HCT116 (cell line): ENCODE measurements at regions not wholly inside any gene's neighbourhood (a gene's known extent, or its start where the extent isn't known, plus 50 kb on each side); places are given as distances from the start of the nearest gene placed in this dataset.

ENCODE experiments used
- ATAC-seq: fragments of 200-7000 bp; cut with Tn5 transposase; 2 replicates; pipeline ENCODE4 v1.9.1; 2020; ENCODE audit warnings: mild to moderate bottlenecking, moderate library complexity
- BruUV-seq: library from RNA; stranded (reverse); fragments of 400-500 nt; replicated peaks from 2 replicates; lab custom pipeline; 2021; lab: Mats Ljungman, UMichigan
- CTCF ChIA-PET: fragments of 300-600 bp; sonication (Branson Sonifier 250); formaldehyde crosslinking; loops from one replicate; lab custom pipeline; 2021; ENCODE audit warnings: antibody characterized with exemption; lab: Charles Lee
- POLR2A ChIA-PET: fragments of 300-600, 350-600 bp; sonication (Branson Sonifier 250); formaldehyde crosslinking; loops from one replicate; lab custom pipeline; 2021; ENCODE audit warnings: antibody characterized with exemption; lab: Charles Lee
- RAD21 ChIA-PET, 2 experiments: fragments of 300-600 bp; sonication (Branson Sonifier 250); formaldehyde crosslinking; loops; one replicate each; lab custom pipeline; 2023; ENCODE audit warnings: low total read pairs in 2 of 2; ENCODE audit not compliant: uncharacterized antibody in 2 of 2, unreplicated experiment in 2 of 2, low non-redundant PET in 1 of 2; lab: Charles Lee
- DNase-seq: peaks from one replicate; pipeline ENCODE4 v3.0.0-alpha.2; 2010; ENCODE audit warnings: low read depth, low spot score
- H2AFZ ChIP-seq: fragments of 200-600 bp; shearing (Covaris generic), sonication (generic); 2 replicates; pipeline ENCODE4 v1.6.1; 2017; ENCODE audit warnings: low read depth, mixed run types, mixed read lengths, antibody characterized with exemption, low read length; ENCODE audit not compliant: poor library complexity, severe bottlenecking
- H3K27ac ChIP-seq: 2 replicates; pipeline ENCODE4 v1.5.1; 2012; ENCODE audit warnings: low read depth, low read length
- H3K27me3 ChIP-seq: fragments of 200-600 bp; sonication (generic); 2 replicates; pipeline ENCODE4 v1.6.1; 2016; ENCODE audit warnings: mixed run types, low read length, mixed read lengths; ENCODE audit not compliant: insufficient read depth
- H3K36me3 ChIP-seq, 2 experiments: fragments of 200-500 bp in 1 of 2; fragments of 200-600 bp in 1 of 2; sonication (Bioruptor generic) in 1 of 2; sonication (generic) in 1 of 2; 2 replicates each; pipeline versions ENCODE4 v1.5.1 to v1.6.1; 2014 to 2016; ENCODE audit warnings: low read length in 2 of 2, inconsistent platforms in 1 of 2, mixed read lengths in 1 of 2, mixed run types in 1 of 2; ENCODE audit not compliant: insufficient read depth in 2 of 2, control insufficient read depth in 1 of 2
- H3K4me1 ChIP-seq, 2 experiments: fragments of 200-600 bp in 1 of 2; sonication (generic) in 1 of 2; 2 replicates each; pipeline versions ENCODE4 v1.5.1 to v1.6.1; 2012 to 2017; ENCODE audit warnings: low read length in 2 of 2, inconsistent platforms in 1 of 2, mild to moderate bottlenecking in 1 of 2, mixed read lengths in 1 of 2, mixed run types in 1 of 2, moderate library complexity in 1 of 2; ENCODE audit not compliant: insufficient read depth in 2 of 2, control insufficient read depth in 1 of 2
- H3K4me2 ChIP-seq: fragments of 200-600 bp; sonication (generic); 2 replicates; pipeline ENCODE4 v1.6.1; 2017; ENCODE audit warnings: mixed run types, low read length, mixed read lengths
- H3K4me3 ChIP-seq, 2 experiments: fragments of 200-600 bp in 1 of 2; sonication (generic) in 1 of 2; replicated peaks in 1 of 2; 2 replicates each; pipeline ENCODE4 v1.5.1; 2011 to 2016; ENCODE audit warnings: low read length in 2 of 2, control low read depth in 1 of 2, low read depth in 1 of 2, mild to moderate bottlenecking in 1 of 2, mixed read lengths in 1 of 2, mixed run types in 1 of 2
- H3K79me2 ChIP-seq: fragments of 200-600 bp; sonication (generic); 2 replicates; pipeline ENCODE4 v1.6.1; 2017; ENCODE audit warnings: mild to moderate bottlenecking, mixed run types, low read length, moderate library complexity, mixed read lengths; ENCODE audit not compliant: insufficient read depth
- H3K9ac ChIP-seq: fragments of 200-600 bp; sonication (generic); 2 replicates; pipeline ENCODE4 v1.6.1; 2016; ENCODE audit warnings: low read length, mixed read lengths
- H3K9me2 ChIP-seq: fragments of 200-600 bp; sonication (generic), shearing (Covaris generic); 2 replicates; pipeline ENCODE4 v1.6.1; 2017; ENCODE audit warnings: mixed run types, mild to moderate bottlenecking, moderate library complexity; ENCODE audit not compliant: insufficient read depth
- H3K9me3 ChIP-seq, 2 experiments: fragments of 200-500 bp in 1 of 2; fragments of 200-600 bp in 1 of 2; sonication (Bioruptor generic) in 1 of 2; sonication (generic) in 1 of 2; 2 replicates each; pipeline ENCODE4 v1.6.1; 2014 to 2017; ENCODE audit warnings: low read length in 2 of 2, mixed read lengths in 2 of 2, inconsistent platforms in 1 of 2, low read depth in 1 of 2, mild to moderate bottlenecking in 1 of 2, mixed run types in 1 of 2, moderate library complexity in 1 of 2; ENCODE audit not compliant: control insufficient read depth in 1 of 2, insufficient read depth in 1 of 2
- H4K20me1 ChIP-seq: fragments of 200-600 bp; sonication (generic), shearing (Covaris generic); 2 replicates; pipeline ENCODE4 v1.6.1; 2017; ENCODE audit warnings: mixed run types, mild to moderate bottlenecking, moderate library complexity; ENCODE audit not compliant: insufficient read depth
- CBX3 ChIP-seq: IDR thresholded peaks from 2 replicates; pipeline ENCODE4 v1.6.1; 2012; ENCODE audit warnings: low read depth
- CEBPB ChIP-seq: IDR thresholded peaks from 2 replicates; pipeline ENCODE4 v1.6.1; 2012; ENCODE audit warnings: low read depth
- EGR1 ChIP-seq: IDR thresholded peaks from 2 replicates; pipeline ENCODE4 v1.6.1; 2012; ENCODE audit warnings: low read depth
- ELF1 ChIP-seq: IDR thresholded peaks from 2 replicates; pipeline ENCODE4 v1.6.1; 2012; ENCODE audit warnings: low read depth, borderline replicate concordance
- FOSL1 ChIP-seq: IDR thresholded peaks from 2 replicates; pipeline ENCODE4 v1.6.1; 2012; ENCODE audit warnings: low read depth
- JUND ChIP-seq: IDR thresholded peaks from 2 replicates; pipeline ENCODE4 v1.6.1; 2012
- POLR2AphosphoS5 ChIP-seq: IDR thresholded peaks from 2 replicates; pipeline ENCODE4 v1.6.1; 2011; ENCODE audit warnings: mild to moderate bottlenecking, low read depth, low read length, moderate library complexity
- RAD21 ChIP-seq: IDR thresholded peaks from 2 replicates; pipeline ENCODE4 v1.6.1; 2012; ENCODE audit warnings: low read depth, mild to moderate bottlenecking
- SIN3A ChIP-seq: IDR thresholded peaks from 2 replicates; pipeline ENCODE4 v1.6.1; 2012; ENCODE audit warnings: low read depth
- SP1 ChIP-seq: IDR thresholded peaks from 2 replicates; pipeline ENCODE4 v1.6.1; 2012; ENCODE audit warnings: low read depth
- SRF ChIP-seq: IDR thresholded peaks from 2 replicates; pipeline ENCODE4 v1.6.1; 2012; ENCODE audit warnings: low read depth
- TCF7L2 ChIP-seq: IDR thresholded peaks from 2 replicates; pipeline ENCODE4 v1.7.0; 2011; ENCODE audit warnings: borderline replicate concordance, inconsistent platforms; ENCODE audit not compliant: insufficient read depth, insufficient read length; ENCODE audit errors: extremely low read depth
- YY1 ChIP-seq: IDR thresholded peaks from 2 replicates; pipeline ENCODE4 v1.6.1; 2011; ENCODE audit warnings: low read length, low read depth, moderate library complexity, mild to moderate bottlenecking; ENCODE audit not compliant: insufficient replicate concordance; ENCODE audit errors: extremely low read depth
- ZFX ChIP-seq: fragments of 450-650 bp; IDR thresholded peaks from 2 replicates; pipeline ENCODE4 v1.6.1; 2017
- ZNF274 ChIP-seq: fragments of 200-500 bp; sonication (Bioruptor generic); IDR thresholded peaks from 2 replicates; pipeline ENCODE4 v1.6.1; 2014; ENCODE audit warnings: mild to moderate bottlenecking, low read depth, low read length, inconsistent platforms
- intact Hi-C: fragments of 100-400 bp; cut with micrococcal nuclease; formaldehyde crosslinking; loops from 2 replicates; pipeline ENCODE4 v1.10.0; 2022
- TF ChIP-seq, protein P1 (sequence below): IDR thresholded peaks from 2 replicates; pipeline ENCODE4 v1.6.1; 2012
- TF ChIP-seq, protein P2 (sequence below): IDR thresholded peaks from 2 replicates; pipeline ENCODE4 v1.6.1; 2012; ENCODE audit warnings: low read depth
- TF ChIP-seq, protein P3 (sequence below): IDR thresholded peaks from 2 replicates; pipeline ENCODE4 v1.6.1; 2012
- TF ChIP-seq, protein P4 (sequence below): IDR thresholded peaks from 2 replicates; pipeline ENCODE4 v1.6.1; 2011; ENCODE audit warnings: mild to moderate bottlenecking, low read length, moderate library complexity; ENCODE audit not compliant: insufficient replicate concordance; ENCODE audit errors: extremely low read depth

DNA sequence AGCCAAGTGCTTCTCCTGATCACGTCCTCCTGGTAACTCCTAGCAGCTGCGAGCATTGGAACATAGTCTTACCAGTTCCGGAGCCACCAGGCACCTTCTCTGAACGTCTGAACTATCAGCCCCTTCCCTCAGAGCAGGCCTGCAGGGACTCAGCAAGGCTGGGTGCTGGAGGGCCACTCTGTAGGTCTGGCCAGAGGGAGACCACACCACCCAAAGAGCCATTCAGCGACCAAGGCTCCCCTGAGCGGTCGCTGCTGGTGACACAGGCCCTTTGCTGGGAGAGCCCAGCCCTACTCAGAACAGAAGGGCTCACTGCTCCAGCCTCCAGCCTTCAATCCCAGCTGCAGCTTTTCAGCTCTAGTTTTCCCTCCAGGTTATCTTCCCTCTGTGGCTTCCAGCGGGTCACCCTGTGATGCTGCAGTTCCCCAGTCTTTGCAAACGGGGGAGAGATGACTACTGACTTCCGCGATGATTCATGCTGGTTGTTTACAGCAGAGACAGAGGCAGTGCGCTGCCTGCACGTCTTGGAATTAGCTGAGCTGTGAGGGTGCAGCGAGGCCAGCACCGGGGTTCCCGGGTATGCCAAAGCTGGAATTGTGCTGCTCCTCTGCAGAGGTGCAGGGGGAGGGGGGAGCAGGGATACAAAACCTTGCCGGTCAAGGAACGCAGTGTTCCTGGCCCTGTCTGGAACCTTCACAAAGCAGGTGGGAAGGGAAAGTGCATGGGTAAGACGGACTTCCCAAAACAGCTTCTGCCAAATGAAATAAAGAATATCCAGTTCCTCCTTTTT, 161.4 kb downstream of the LY86 start:
- H3K36me3 ChIP-seq: no peaks in the 10 kb centered on the region
- H3K4me3 ChIP-seq: peak overlapping the region; percentile 16 to 39; a peak in 3 of 4 replicates
- peak overlapping the region; percentile 83 for H3K4me2 ChIP-seq
- DNase-seq: peak; percentile 56
- H3K79me2 ChIP-seq: no peaks in the 10 kb centered on the region
- no peaks in the 10 kb centered on the region for H4K20me1 ChIP-seq
- ChIA-PET POLR2A (interaction anchor here (1.2 kb wide), 1 partner anchor 59 kb away, joined by 3 read pairs; no protein-coding TSS in a partner anchor), CTCF (interaction anchor here (0.9 to 2.1 kb wide), 4 partner anchors 10 to 54 kb away, joined by 3 to 9 read pairs (median 4); no protein-coding TSS in a partner anchor)
- intact Hi-C loops: loop anchor here (2.0 kb wide), 1 partner anchor 71 kb away; no protein-coding TSS in a partner anchor
- H3K27me3 ChIP-seq: no peaks in the 10 kb centered on the region
- TF ChIP-seq JUND: peak; percentile 95
- TF ChIP-seq ZFX: 0 out of 2 replicates have a peak, but pooled peaks have one; percentile 12
- peak; percentile 66 for TF ChIP-seq YY1
- TF ChIP-seq CBX3: peak; percentile 96
- TF ChIP-seq ZNF274: no peak
- TF ChIP-seq EGR1: no peak
- peak; percentile 46 for TF ChIP-seq TCF7L2
- TF ChIP-seq, protein P1, sequence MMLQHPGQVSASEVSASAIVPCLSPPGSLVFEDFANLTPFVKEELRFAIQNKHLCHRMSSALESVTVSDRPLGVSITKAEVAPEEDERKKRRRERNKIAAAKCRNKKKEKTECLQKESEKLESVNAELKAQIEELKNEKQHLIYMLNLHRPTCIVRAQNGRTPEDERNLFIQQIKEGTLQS: no peak
- TF ChIP-seq, protein P2, sequence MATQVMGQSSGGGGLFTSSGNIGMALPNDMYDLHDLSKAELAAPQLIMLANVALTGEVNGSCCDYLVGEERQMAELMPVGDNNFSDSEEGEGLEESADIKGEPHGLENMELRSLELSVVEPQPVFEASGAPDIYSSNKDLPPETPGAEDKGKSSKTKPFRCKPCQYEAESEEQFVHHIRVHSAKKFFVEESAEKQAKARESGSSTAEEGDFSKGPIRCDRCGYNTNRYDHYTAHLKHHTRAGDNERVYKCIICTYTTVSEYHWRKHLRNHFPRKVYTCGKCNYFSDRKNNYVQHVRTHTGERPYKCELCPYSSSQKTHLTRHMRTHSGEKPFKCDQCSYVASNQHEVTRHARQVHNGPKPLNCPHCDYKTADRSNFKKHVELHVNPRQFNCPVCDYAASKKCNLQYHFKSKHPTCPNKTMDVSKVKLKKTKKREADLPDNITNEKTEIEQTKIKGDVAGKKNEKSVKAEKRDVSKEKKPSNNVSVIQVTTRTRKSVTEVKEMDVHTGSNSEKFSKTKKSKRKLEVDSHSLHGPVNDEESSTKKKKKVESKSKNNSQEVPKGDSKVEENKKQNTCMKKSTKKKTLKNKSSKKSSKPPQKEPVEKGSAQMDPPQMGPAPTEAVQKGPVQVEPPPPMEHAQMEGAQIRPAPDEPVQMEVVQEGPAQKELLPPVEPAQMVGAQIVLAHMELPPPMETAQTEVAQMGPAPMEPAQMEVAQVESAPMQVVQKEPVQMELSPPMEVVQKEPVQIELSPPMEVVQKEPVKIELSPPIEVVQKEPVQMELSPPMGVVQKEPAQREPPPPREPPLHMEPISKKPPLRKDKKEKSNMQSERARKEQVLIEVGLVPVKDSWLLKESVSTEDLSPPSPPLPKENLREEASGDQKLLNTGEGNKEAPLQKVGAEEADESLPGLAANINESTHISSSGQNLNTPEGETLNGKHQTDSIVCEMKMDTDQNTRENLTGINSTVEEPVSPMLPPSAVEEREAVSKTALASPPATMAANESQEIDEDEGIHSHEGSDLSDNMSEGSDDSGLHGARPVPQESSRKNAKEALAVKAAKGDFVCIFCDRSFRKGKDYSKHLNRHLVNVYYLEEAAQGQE: no peak
- peak; percentile 64 for TF ChIP-seq POLR2AphosphoS5
- TF ChIP-seq, protein P3, sequence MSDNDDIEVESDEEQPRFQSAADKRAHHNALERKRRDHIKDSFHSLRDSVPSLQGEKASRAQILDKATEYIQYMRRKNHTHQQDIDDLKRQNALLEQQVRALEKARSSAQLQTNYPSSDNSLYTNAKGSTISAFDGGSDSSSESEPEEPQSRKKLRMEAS: peak; percentile 83
- TF ChIP-seq FOSL1: peak; percentile 94
- TF ChIP-seq SP1: peak; percentile 93
- TF ChIP-seq, protein P4, sequence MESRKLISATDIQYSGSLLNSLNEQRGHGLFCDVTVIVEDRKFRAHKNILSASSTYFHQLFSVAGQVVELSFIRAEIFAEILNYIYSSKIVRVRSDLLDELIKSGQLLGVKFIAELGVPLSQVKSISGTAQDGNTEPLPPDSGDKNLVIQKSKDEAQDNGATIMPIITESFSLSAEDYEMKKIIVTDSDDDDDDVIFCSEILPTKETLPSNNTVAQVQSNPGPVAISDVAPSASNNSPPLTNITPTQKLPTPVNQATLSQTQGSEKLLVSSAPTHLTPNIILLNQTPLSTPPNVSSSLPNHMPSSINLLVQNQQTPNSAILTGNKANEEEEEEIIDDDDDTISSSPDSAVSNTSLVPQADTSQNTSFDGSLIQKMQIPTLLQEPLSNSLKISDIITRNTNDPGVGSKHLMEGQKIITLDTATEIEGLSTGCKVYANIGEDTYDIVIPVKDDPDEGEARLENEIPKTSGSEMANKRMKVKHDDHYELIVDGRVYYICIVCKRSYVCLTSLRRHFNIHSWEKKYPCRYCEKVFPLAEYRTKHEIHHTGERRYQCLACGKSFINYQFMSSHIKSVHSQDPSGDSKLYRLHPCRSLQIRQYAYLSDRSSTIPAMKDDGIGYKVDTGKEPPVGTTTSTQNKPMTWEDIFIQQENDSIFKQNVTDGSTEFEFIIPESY: peak; percentile 38
- peak; percentile 53 for TF ChIP-seq RAD21
- peak; percentile 77; the same call in 1 of the 2 replicates for TF ChIP-seq SRF
- 0 out of 2 replicates have a peak, but pooled peaks have one; percentile 37 for TF ChIP-seq CEBPB
- peak; percentile 68 for TF ChIP-seq SIN3A
- no peak; the same call in 1 of the 2 replicates for TF ChIP-seq ELF1
- TF ChIP-seq, all 23 proteins: peak for 14
- H3K27ac ChIP-seq: peak overlapping the region; percentile 58
- H3K9me2 ChIP-seq: no peaks in the 10 kb centered on the region
- no peaks in the 10 kb centered on the region for H3K9me3 ChIP-seq
- RAD21 ChIA-PET: no interaction called here
- H2AFZ ChIP-seq: no peak overlapping the region
- peak overlapping the region; percentile 42 for H3K9ac ChIP-seq
- peaks cover 35 to 57% of the 10 kb centered on the region in 2 experiments for H3K4me1 ChIP-seq
- TSS peak; percentile 67 for BruUV-seq
- ATAC-seq: peak; percentile 80
